DND-41 (cell line): ENCODE measurements at regions not wholly inside any gene's neighbourhood (a gene's known extent, or its start where the extent isn't known, plus 50 kb on each side); places are given as distances from the start of the nearest gene placed in this dataset.

Source experiments
- ATAC-seq: fragments of 200-7000 bp; cut with Tn5 transposase; 3 replicates; pipeline ENCODE4 v1.9.1; 2021; ENCODE audit warnings: low read depth; ENCODE audit not compliant: insufficient read depth
- DNase-seq: peaks from one replicate; pipeline ENCODE4 v3.0.0-alpha.2; 2020
- H2AFZ ChIP-seq: 2 replicates; pipeline ENCODE4 v1.6.0; 2012; ENCODE audit warnings: low read depth, low read length
- H3K27ac ChIP-seq: 2 replicates; pipeline ENCODE4 v1.5.1; 2012; ENCODE audit warnings: low read length, inconsistent platforms
- H3K27me3 ChIP-seq: fragments of 200-600 bp; sonication (generic); 2 replicates; pipeline ENCODE4 v1.6.0; 2012; ENCODE audit warnings: low read length, mild to moderate bottlenecking, inconsistent platforms; ENCODE audit not compliant: insufficient read depth, poor library complexity
- H3K36me3 ChIP-seq: 2 replicates; pipeline ENCODE4 v1.5.1; 2012; ENCODE audit warnings: low read length, inconsistent platforms; ENCODE audit not compliant: insufficient read depth
- H3K4me1 ChIP-seq: 2 replicates; pipeline ENCODE4 v1.5.1; 2012; ENCODE audit warnings: mild to moderate bottlenecking, low read length; ENCODE audit not compliant: insufficient read depth
- H3K4me2 ChIP-seq: 2 replicates; pipeline ENCODE4 v1.6.0; 2012; ENCODE audit warnings: mild to moderate bottlenecking, moderate library complexity, low read length, inconsistent platforms; ENCODE audit not compliant: insufficient read depth
- H3K4me3 ChIP-seq, 2 experiments: fragments of 200-600 bp in 1 of 2; shearing (Covaris generic) in 1 of 2; 2 replicates each; pipeline ENCODE4 v1.5.1; 2012 to 2016; ENCODE audit warnings: inconsistent platforms in 2 of 2, low read length in 2 of 2, mild to moderate bottlenecking in 2 of 2, low read depth in 1 of 2, moderate library complexity in 1 of 2
- H3K79me2 ChIP-seq: 2 replicates; pipeline ENCODE4 v1.6.0; 2012; ENCODE audit warnings: low read length, inconsistent platforms; ENCODE audit not compliant: insufficient read depth
- H3K9ac ChIP-seq: 2 replicates; pipeline ENCODE4 v1.6.0; 2012; ENCODE audit warnings: low read depth, mild to moderate bottlenecking, inconsistent platforms, low read length, moderate library complexity
- H3K9me3 ChIP-seq: 2 replicates; pipeline ENCODE4 v1.5.1; 2012; ENCODE audit warnings: low read length, moderate library complexity, mild to moderate bottlenecking, inconsistent platforms; ENCODE audit not compliant: insufficient read depth, severe bottlenecking
- H4K20me1 ChIP-seq: 2 replicates; pipeline ENCODE4 v1.6.0; 2012; ENCODE audit warnings: low read length; ENCODE audit not compliant: insufficient read depth
- EZH2 ChIP-seq: IDR thresholded peaks from 3 replicates; pipeline ENCODE4 v1.6.1; 2012; ENCODE audit warnings: borderline replicate concordance, low read depth, mild to moderate bottlenecking, moderate library complexity, low read length, inconsistent platforms; ENCODE audit not compliant: severe bottlenecking
- TF ChIP-seq, protein P1 (sequence below): IDR thresholded peaks from 2 replicates; pipeline ENCODE4 v1.5.1; 2012; ENCODE audit warnings: borderline replicate concordance, low read length, moderate library complexity, mild to moderate bottlenecking; ENCODE audit not compliant: poor library complexity, severe bottlenecking; ENCODE audit errors: extremely low read depth

DNA sequence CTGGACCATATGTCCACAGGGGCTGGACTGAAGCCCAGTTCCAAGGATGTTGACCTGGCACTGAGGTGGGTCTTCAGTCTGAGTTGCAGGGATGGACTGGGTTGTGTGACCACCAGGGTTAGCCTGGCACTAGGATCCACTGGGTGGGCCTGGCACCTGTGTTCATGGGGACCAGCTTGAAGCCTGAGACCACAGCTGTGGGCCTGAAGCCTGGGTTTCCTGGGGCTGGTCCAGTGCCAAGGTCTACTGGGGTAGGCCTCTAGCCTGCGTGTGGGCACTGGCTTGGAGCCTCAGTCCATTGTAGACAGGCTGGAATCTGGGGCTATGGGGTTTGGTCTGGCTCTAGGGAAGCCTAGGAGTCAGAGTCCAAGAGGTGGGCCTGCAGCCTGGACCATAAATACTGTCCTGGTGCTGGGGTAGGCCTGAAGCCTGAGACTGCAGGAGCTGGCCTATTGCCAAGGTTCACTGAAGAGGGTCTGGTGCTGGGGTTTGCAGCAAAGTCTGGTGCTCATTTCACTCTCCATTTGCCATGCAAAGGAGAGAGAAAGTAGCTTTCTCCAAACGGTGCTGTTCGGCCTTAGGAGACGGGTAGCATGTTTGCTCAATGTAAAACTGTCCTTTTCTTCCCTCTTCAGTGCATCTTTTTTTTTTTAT, 51.2 kb upstream of the TBC1D5 start:
- no peak overlapping the region for H3K4me3 ChIP-seq
- H3K9me3 ChIP-seq = peaks cover 10% of the 10 kb centered on the region
- no peaks in the 10 kb centered on the region for H3K4me1 ChIP-seq
- no peak overlapping the region for H3K27ac ChIP-seq
- H3K9ac ChIP-seq = no peak overlapping the region
- no peak for TF ChIP-seq EZH2
- TF ChIP-seq, protein P1, sequence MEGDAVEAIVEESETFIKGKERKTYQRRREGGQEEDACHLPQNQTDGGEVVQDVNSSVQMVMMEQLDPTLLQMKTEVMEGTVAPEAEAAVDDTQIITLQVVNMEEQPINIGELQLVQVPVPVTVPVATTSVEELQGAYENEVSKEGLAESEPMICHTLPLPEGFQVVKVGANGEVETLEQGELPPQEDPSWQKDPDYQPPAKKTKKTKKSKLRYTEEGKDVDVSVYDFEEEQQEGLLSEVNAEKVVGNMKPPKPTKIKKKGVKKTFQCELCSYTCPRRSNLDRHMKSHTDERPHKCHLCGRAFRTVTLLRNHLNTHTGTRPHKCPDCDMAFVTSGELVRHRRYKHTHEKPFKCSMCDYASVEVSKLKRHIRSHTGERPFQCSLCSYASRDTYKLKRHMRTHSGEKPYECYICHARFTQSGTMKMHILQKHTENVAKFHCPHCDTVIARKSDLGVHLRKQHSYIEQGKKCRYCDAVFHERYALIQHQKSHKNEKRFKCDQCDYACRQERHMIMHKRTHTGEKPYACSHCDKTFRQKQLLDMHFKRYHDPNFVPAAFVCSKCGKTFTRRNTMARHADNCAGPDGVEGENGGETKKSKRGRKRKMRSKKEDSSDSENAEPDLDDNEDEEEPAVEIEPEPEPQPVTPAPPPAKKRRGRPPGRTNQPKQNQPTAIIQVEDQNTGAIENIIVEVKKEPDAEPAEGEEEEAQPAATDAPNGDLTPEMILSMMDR = no peak
- no peaks in the 10 kb centered on the region for H3K27me3 ChIP-seq
- no peaks in the 10 kb centered on the region for H3K79me2 ChIP-seq
- H3K4me2 ChIP-seq = no peak overlapping the region
- ATAC-seq (no peak), DNase-seq (no peak)
- peaks cover 2% of the 10 kb centered on the region; the same call in 1 of the 2 replicates for H3K36me3 ChIP-seq
- H2AFZ ChIP-seq = no peak overlapping the region
- H4K20me1 ChIP-seq = no peaks in the 10 kb centered on the region
